Smooth muscle cell (in vitro differentiated cells): ENCODE measurements at regions not wholly inside any gene's neighbourhood (a gene's known extent, or its start where the extent isn't known, plus 50 kb on each side); places are given as distances from the start of the nearest gene placed in this dataset.

ENCODE experiments used
- DNase-seq: peaks from one replicate; lab custom pipeline; 2025; ENCODE audit not compliant: unreplicated experiment; lab: John Stamatoyannopoulos, UW
- H2AFZ ChIP-seq: fragments of 200-600 bp; sonication (generic); 2 replicates; pipeline ENCODE4 v1.6.0; 2016; ENCODE audit warnings: antibody characterized with exemption, low read depth, mild to moderate bottlenecking
- H3F3A ChIP-seq: fragments of 200-600 bp; sonication (generic); 2 replicates; pipeline ENCODE4 v1.6.0; 2017; ENCODE audit warnings: antibody characterized with exemption, low read depth
- H3K27ac ChIP-seq: fragments of 200-600 bp; sonication (generic); 2 replicates; pipeline ENCODE4 v1.5.1; 2016; ENCODE audit warnings: low read depth, mild to moderate bottlenecking
- H3K27me3 ChIP-seq: fragments of 200-600 bp; sonication (generic); 2 replicates; pipeline ENCODE4 v1.6.1; 2016; ENCODE audit warnings: low read depth, mild to moderate bottlenecking
- H3K36me3 ChIP-seq: fragments of 200-600 bp; sonication (generic); 2 replicates; pipeline ENCODE4 v1.5.1; 2016; ENCODE audit warnings: low read depth
- H3K4me1 ChIP-seq: fragments of 200-600 bp; sonication (generic); 2 replicates; pipeline ENCODE4 v1.5.1; 2016; ENCODE audit warnings: low read depth
- H3K4me2 ChIP-seq: fragments of 200-600 bp; sonication (generic); 2 replicates; pipeline ENCODE4 v1.6.0; 2016; ENCODE audit warnings: mild to moderate bottlenecking
- H3K4me3 ChIP-seq: fragments of 200-600 bp; sonication (generic); 2 replicates; pipeline ENCODE4 v1.5.1; 2016; ENCODE audit warnings: mild to moderate bottlenecking
- H3K79me2 ChIP-seq: fragments of 200-600 bp; sonication (generic); 2 replicates; pipeline ENCODE4 v1.6.0; 2016; ENCODE audit warnings: low read depth, mild to moderate bottlenecking
- H3K9ac ChIP-seq: fragments of 200-600 bp; sonication (generic); 2 replicates; pipeline ENCODE4 v1.6.0; 2016; ENCODE audit warnings: low read depth
- H3K9me3 ChIP-seq: fragments of 200-600 bp; sonication (generic); replicated peaks from 2 replicates; pipeline ENCODE4 v1.5.1; 2016; ENCODE audit warnings: low read depth
- H4K20me1 ChIP-seq: fragments of 200-600 bp; sonication (generic); 2 replicates; pipeline ENCODE4 v1.6.0; 2016; ENCODE audit warnings: low read depth
- WGBS: methylation state at CpG from one replicate; pipeline ENCODE4 v1.1.7; 2016; ENCODE audit warnings: low lambda C conversion rate; 5-methylcytosine and 5-hydroxymethylcytosine counted together
- TF ChIP-seq, protein P1 (sequence below): fragments of 200-600 bp; sonication (generic); IDR thresholded peaks from 2 replicates; pipeline ENCODE4 v1.5.1; 2017; ENCODE audit warnings: borderline replicate concordance, mild to moderate bottlenecking, antibody characterized with exemption; ENCODE audit not compliant: insufficient read depth, poor library complexity, severe bottlenecking

DNA sequence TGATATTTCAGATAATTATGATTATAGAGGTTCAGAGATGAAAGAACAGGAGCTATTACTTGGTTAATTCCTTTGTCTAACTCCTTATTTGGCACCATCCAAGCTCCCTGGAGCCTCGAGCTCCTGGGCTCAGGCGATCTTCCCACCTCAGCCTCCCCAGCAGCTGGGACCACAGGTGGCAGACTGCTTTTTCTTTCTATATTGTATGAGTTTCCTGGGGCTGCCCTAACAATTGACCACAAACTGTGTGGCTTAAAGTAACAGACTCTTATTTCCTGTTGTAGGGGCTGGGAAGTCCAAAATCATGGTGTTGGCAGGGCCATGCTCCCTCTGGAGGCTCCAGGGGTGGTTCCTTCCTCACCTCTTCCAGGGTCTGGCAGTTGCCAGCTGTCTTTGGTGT lies 163.3 kb upstream of the ADCY1 start:
- H3K79me2 ChIP-seq, result no peaks in the 10 kb centered on the region
- H3K4me3 ChIP-seq, result no peak overlapping the region
- no peaks in the 10 kb centered on the region for H3K4me1 ChIP-seq
- H3K27me3 ChIP-seq, result peaks cover 5% of the 10 kb centered on the region
- no peaks in the 10 kb centered on the region for H3K9me3 ChIP-seq
- H3K27ac ChIP-seq, result no peak overlapping the region
- no peak overlapping the region for H2AFZ ChIP-seq
- no peaks in the 10 kb centered on the region for H3K36me3 ChIP-seq
- no peaks in the 10 kb centered on the region for H3F3A ChIP-seq
- H3K4me2 ChIP-seq, result no peak overlapping the region
- no peaks in the 10 kb centered on the region for H4K20me1 ChIP-seq
- DNase-seq, result no peak
- TF ChIP-seq, protein P1, sequence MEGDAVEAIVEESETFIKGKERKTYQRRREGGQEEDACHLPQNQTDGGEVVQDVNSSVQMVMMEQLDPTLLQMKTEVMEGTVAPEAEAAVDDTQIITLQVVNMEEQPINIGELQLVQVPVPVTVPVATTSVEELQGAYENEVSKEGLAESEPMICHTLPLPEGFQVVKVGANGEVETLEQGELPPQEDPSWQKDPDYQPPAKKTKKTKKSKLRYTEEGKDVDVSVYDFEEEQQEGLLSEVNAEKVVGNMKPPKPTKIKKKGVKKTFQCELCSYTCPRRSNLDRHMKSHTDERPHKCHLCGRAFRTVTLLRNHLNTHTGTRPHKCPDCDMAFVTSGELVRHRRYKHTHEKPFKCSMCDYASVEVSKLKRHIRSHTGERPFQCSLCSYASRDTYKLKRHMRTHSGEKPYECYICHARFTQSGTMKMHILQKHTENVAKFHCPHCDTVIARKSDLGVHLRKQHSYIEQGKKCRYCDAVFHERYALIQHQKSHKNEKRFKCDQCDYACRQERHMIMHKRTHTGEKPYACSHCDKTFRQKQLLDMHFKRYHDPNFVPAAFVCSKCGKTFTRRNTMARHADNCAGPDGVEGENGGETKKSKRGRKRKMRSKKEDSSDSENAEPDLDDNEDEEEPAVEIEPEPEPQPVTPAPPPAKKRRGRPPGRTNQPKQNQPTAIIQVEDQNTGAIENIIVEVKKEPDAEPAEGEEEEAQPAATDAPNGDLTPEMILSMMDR, result no peak
- 87% methylated on average over 2 of the region's 2 CpGs for WGBS
- H3K9ac ChIP-seq, result no peak overlapping the region

DNA sequence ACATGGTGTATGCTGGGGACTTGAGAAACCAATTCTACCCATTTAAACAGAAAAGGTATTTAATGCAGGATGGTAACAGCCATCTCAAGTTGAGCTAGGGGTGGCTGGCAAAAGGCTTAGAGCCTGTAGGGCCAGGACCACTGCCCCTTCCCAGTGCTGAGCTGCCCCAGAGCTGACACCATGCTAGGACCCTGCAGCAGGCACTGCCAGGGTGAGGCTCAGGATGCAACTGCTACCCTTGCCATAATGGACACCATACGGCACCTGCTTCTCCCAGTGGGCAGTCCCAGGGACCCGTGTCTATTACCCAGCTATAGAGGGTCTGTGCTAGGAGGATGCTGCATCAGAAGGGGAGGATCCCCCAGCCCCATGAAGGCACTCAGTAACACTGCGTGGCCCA lies 160.7 kb upstream of the ADCY1 start:
- Histone ChIP-seq H3F3A (no peaks in the 10 kb centered on the region), H4K20me1 (no peaks in the 10 kb centered on the region), H3K36me3 (no peaks in the 10 kb centered on the region), H3K4me1 (no peaks in the 10 kb centered on the region), H2AFZ (no peak overlapping the region), H3K4me3 (no peak overlapping the region), H3K27ac (no peak overlapping the region), H3K9ac (no peak overlapping the region), H3K4me2 (no peak overlapping the region), H3K9me3 (no peaks in the 10 kb centered on the region), H3K79me2 (no peaks in the 10 kb centered on the region), H3K27me3 (peaks cover 8% of the 10 kb centered on the region)
- WGBS, result 83% methylated on average over 3 of the region's 3 CpGs
- DNase-seq, result no peak
- TF ChIP-seq, protein P1, result no peak

DNA sequence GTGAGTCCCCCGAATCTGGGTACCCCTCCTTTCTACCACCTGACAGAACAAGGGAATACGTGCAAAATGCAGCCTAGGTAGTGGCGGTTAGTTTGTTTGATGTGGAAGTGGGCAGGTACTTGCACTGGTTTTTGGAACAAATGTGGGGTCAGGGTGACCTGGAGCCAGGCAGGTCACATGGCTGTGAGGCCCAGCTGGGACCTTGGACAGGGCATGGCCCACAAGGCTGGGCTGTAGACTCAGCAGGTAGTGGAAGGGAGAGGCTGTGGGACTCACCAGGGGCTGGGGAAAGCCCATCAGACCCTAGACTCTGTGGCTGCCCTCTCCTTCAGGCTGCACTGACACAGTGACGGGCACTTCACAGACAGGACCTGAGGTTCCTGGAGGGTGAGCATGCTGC lies 159.9 kb upstream of the ADCY1 start:
- Histone ChIP-seq H3F3A (no peaks in the 10 kb centered on the region), H3K27ac (no peak overlapping the region), H3K79me2 (no peaks in the 10 kb centered on the region), H3K36me3 (no peaks in the 10 kb centered on the region), H3K4me3 (no peak overlapping the region), H3K27me3 (peaks cover 3% of the 10 kb centered on the region), H2AFZ (no peak overlapping the region), H3K9ac (no peak overlapping the region), H3K9me3 (no peaks in the 10 kb centered on the region), H3K4me1 (no peaks in the 10 kb centered on the region), H3K4me2 (no peak overlapping the region), H4K20me1 (no peaks in the 10 kb centered on the region)
- no peak for DNase-seq
- 90% methylated on average over 4 of the region's 4 CpGs for WGBS
- TF ChIP-seq, protein P1, result no peak

DNA sequence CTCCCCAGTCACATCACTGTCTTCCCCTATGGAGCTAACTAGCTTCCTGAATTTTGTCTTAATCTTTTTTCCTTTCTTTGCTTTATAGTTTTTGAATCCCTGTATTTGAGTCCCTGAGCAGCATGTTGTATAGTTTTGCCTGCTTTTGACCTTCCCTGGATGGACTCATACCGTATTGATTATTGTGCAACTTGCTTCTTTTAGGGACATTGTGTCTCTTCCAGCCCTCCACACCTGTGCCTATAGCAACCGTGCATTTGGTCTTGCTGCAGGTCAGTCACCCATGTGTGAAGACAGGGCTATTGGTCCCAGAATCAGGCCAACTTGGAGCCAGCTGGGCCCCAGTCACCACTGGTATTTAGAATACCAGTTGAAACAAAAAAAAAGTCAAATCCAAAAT lies 158.9 kb upstream of the ADCY1 start:
- H3K4me2 ChIP-seq, result no peak overlapping the region
- 94% methylated on average over 2 of the region's 2 CpGs for WGBS

More for the DNA sequence above, 158.9 kb upstream of the ADCY1 start:
- Histone ChIP-seq H2AFZ (no peak overlapping the region), H3K9me3 (no peaks in the 10 kb centered on the region), H3K36me3 (no peaks in the 10 kb centered on the region), H3K4me1 (no peaks in the 10 kb centered on the region), H3K9ac (no peak overlapping the region), H3K27ac (no peak overlapping the region), H4K20me1 (no peaks in the 10 kb centered on the region), H3F3A (no peaks in the 10 kb centered on the region), H3K27me3 (peaks cover 3% of the 10 kb centered on the region), H3K79me2 (no peaks in the 10 kb centered on the region), H3K4me3 (no peak overlapping the region)
- no peak for DNase-seq
- TF ChIP-seq, protein P1, result no peak
